HCT116 (cell line): ENCODE measurements at regions not wholly inside any gene's neighbourhood (a gene's known extent, or its start where the extent isn't known, plus 50 kb on each side); places are given as distances from the start of the nearest gene placed in this dataset.

Source experiments
- ATAC-seq: fragments of 200-7000 bp; cut with Tn5 transposase; 2 replicates; pipeline ENCODE4 v1.9.1; 2020; ENCODE audit warnings: mild to moderate bottlenecking, moderate library complexity
- BruUV-seq: library from RNA; stranded (reverse); fragments of 400-500 nt; replicated peaks from 2 replicates; lab custom pipeline; 2021; lab: Mats Ljungman, UMichigan
- CTCF ChIA-PET: fragments of 300-600 bp; sonication (Branson Sonifier 250); formaldehyde crosslinking; loops from one replicate; lab custom pipeline; 2021; ENCODE audit warnings: antibody characterized with exemption; lab: Charles Lee
- POLR2A ChIA-PET: fragments of 300-600, 350-600 bp; sonication (Branson Sonifier 250); formaldehyde crosslinking; loops from one replicate; lab custom pipeline; 2021; ENCODE audit warnings: antibody characterized with exemption; lab: Charles Lee
- RAD21 ChIA-PET, 2 experiments: fragments of 300-600 bp; sonication (Branson Sonifier 250); formaldehyde crosslinking; loops; one replicate each; lab custom pipeline; 2023; ENCODE audit warnings: low total read pairs in 2 of 2; ENCODE audit not compliant: uncharacterized antibody in 2 of 2, unreplicated experiment in 2 of 2, low non-redundant PET in 1 of 2; lab: Charles Lee
- DNase-seq: peaks from one replicate; pipeline ENCODE4 v3.0.0-alpha.2; 2010; ENCODE audit warnings: low read depth, low spot score
- H2AFZ ChIP-seq: fragments of 200-600 bp; shearing (Covaris generic), sonication (generic); 2 replicates; pipeline ENCODE4 v1.6.1; 2017; ENCODE audit warnings: low read depth, mixed run types, mixed read lengths, antibody characterized with exemption, low read length; ENCODE audit not compliant: poor library complexity, severe bottlenecking
- H3K27ac ChIP-seq: 2 replicates; pipeline ENCODE4 v1.5.1; 2012; ENCODE audit warnings: low read depth, low read length
- H3K27me3 ChIP-seq: fragments of 200-600 bp; sonication (generic); 2 replicates; pipeline ENCODE4 v1.6.1; 2016; ENCODE audit warnings: mixed run types, low read length, mixed read lengths; ENCODE audit not compliant: insufficient read depth
- H3K36me3 ChIP-seq, 2 experiments: fragments of 200-500 bp in 1 of 2; fragments of 200-600 bp in 1 of 2; sonication (Bioruptor generic) in 1 of 2; sonication (generic) in 1 of 2; 2 replicates each; pipeline versions ENCODE4 v1.5.1 to v1.6.1; 2014 to 2016; ENCODE audit warnings: low read length in 2 of 2, inconsistent platforms in 1 of 2, mixed read lengths in 1 of 2, mixed run types in 1 of 2; ENCODE audit not compliant: insufficient read depth in 2 of 2, control insufficient read depth in 1 of 2
- H3K4me1 ChIP-seq, 2 experiments: fragments of 200-600 bp in 1 of 2; sonication (generic) in 1 of 2; 2 replicates each; pipeline versions ENCODE4 v1.5.1 to v1.6.1; 2012 to 2017; ENCODE audit warnings: low read length in 2 of 2, inconsistent platforms in 1 of 2, mild to moderate bottlenecking in 1 of 2, mixed read lengths in 1 of 2, mixed run types in 1 of 2, moderate library complexity in 1 of 2; ENCODE audit not compliant: insufficient read depth in 2 of 2, control insufficient read depth in 1 of 2
- H3K4me2 ChIP-seq: fragments of 200-600 bp; sonication (generic); 2 replicates; pipeline ENCODE4 v1.6.1; 2017; ENCODE audit warnings: mixed run types, low read length, mixed read lengths
- H3K4me3 ChIP-seq, 2 experiments: fragments of 200-600 bp in 1 of 2; sonication (generic) in 1 of 2; replicated peaks in 1 of 2; 2 replicates each; pipeline ENCODE4 v1.5.1; 2011 to 2016; ENCODE audit warnings: low read length in 2 of 2, control low read depth in 1 of 2, low read depth in 1 of 2, mild to moderate bottlenecking in 1 of 2, mixed read lengths in 1 of 2, mixed run types in 1 of 2
- H3K79me2 ChIP-seq: fragments of 200-600 bp; sonication (generic); 2 replicates; pipeline ENCODE4 v1.6.1; 2017; ENCODE audit warnings: mild to moderate bottlenecking, mixed run types, low read length, moderate library complexity, mixed read lengths; ENCODE audit not compliant: insufficient read depth
- H3K9ac ChIP-seq: fragments of 200-600 bp; sonication (generic); 2 replicates; pipeline ENCODE4 v1.6.1; 2016; ENCODE audit warnings: low read length, mixed read lengths
- H3K9me2 ChIP-seq: fragments of 200-600 bp; sonication (generic), shearing (Covaris generic); 2 replicates; pipeline ENCODE4 v1.6.1; 2017; ENCODE audit warnings: mixed run types, mild to moderate bottlenecking, moderate library complexity; ENCODE audit not compliant: insufficient read depth
- H3K9me3 ChIP-seq, 2 experiments: fragments of 200-500 bp in 1 of 2; fragments of 200-600 bp in 1 of 2; sonication (Bioruptor generic) in 1 of 2; sonication (generic) in 1 of 2; 2 replicates each; pipeline ENCODE4 v1.6.1; 2014 to 2017; ENCODE audit warnings: low read length in 2 of 2, mixed read lengths in 2 of 2, inconsistent platforms in 1 of 2, low read depth in 1 of 2, mild to moderate bottlenecking in 1 of 2, mixed run types in 1 of 2, moderate library complexity in 1 of 2; ENCODE audit not compliant: control insufficient read depth in 1 of 2, insufficient read depth in 1 of 2
- H4K20me1 ChIP-seq: fragments of 200-600 bp; sonication (generic), shearing (Covaris generic); 2 replicates; pipeline ENCODE4 v1.6.1; 2017; ENCODE audit warnings: mixed run types, mild to moderate bottlenecking, moderate library complexity; ENCODE audit not compliant: insufficient read depth
- ELF1 ChIP-seq: IDR thresholded peaks from 2 replicates; pipeline ENCODE4 v1.6.1; 2012; ENCODE audit warnings: low read depth, borderline replicate concordance
- EZH2phosphoT487 ChIP-seq: fragments of 200-600 bp; IDR thresholded peaks from 2 replicates; pipeline ENCODE4 v1.6.1; 2018; ENCODE audit warnings: antibody characterized with exemption, borderline replicate concordance
- FOSL1 ChIP-seq: IDR thresholded peaks from 2 replicates; pipeline ENCODE4 v1.6.1; 2012; ENCODE audit warnings: low read depth
- JUND ChIP-seq: IDR thresholded peaks from 2 replicates; pipeline ENCODE4 v1.6.1; 2012
- RAD21 ChIP-seq: IDR thresholded peaks from 2 replicates; pipeline ENCODE4 v1.6.1; 2012; ENCODE audit warnings: low read depth, mild to moderate bottlenecking
- SP1 ChIP-seq: IDR thresholded peaks from 2 replicates; pipeline ENCODE4 v1.6.1; 2012; ENCODE audit warnings: low read depth
- SRF ChIP-seq: IDR thresholded peaks from 2 replicates; pipeline ENCODE4 v1.6.1; 2012; ENCODE audit warnings: low read depth
- TCF7L2 ChIP-seq: IDR thresholded peaks from 2 replicates; pipeline ENCODE4 v1.7.0; 2011; ENCODE audit warnings: borderline replicate concordance, inconsistent platforms; ENCODE audit not compliant: insufficient read depth, insufficient read length; ENCODE audit errors: extremely low read depth
- ZFX ChIP-seq: fragments of 450-650 bp; IDR thresholded peaks from 2 replicates; pipeline ENCODE4 v1.6.1; 2017
- ZNF274 ChIP-seq: fragments of 200-500 bp; sonication (Bioruptor generic); IDR thresholded peaks from 2 replicates; pipeline ENCODE4 v1.6.1; 2014; ENCODE audit warnings: mild to moderate bottlenecking, low read depth, low read length, inconsistent platforms
- intact Hi-C: fragments of 100-400 bp; cut with micrococcal nuclease; formaldehyde crosslinking; loops from 2 replicates; pipeline ENCODE4 v1.10.0; 2022
- TF ChIP-seq, protein P1 (sequence below): IDR thresholded peaks from 2 replicates; pipeline ENCODE4 v1.6.1; 2012
- TF ChIP-seq, protein P2 (sequence below): IDR thresholded peaks from 2 replicates; pipeline ENCODE4 v1.6.1; 2011; ENCODE audit warnings: mild to moderate bottlenecking, low read length, moderate library complexity; ENCODE audit not compliant: insufficient replicate concordance; ENCODE audit errors: extremely low read depth
- TF ChIP-seq, protein P3 (sequence below), 3 experiments: fragments of 200-600 bp in 1 of 3; sonication (generic) in 1 of 3; IDR thresholded peaks in 2 of 3; conservative IDR thresholded peaks in 1 of 3; 2 replicates each; pipeline ENCODE4 v1.5.1; 2012 to 2017; ENCODE audit warnings: low read depth in 2 of 3, low read length in 2 of 3, antibody characterized with exemption in 1 of 3, borderline replicate concordance in 1 of 3, control low read depth in 1 of 3, mild to moderate bottlenecking in 1 of 3, mixed read lengths in 1 of 3, mixed run types in 1 of 3, moderate library complexity in 1 of 3; ENCODE audit not compliant: insufficient read depth in 1 of 3
- TF ChIP-seq, protein P4 (sequence below): IDR thresholded peaks from 2 replicates; pipeline ENCODE4 v1.6.1; 2012; ENCODE audit warnings: low read depth

DNA sequence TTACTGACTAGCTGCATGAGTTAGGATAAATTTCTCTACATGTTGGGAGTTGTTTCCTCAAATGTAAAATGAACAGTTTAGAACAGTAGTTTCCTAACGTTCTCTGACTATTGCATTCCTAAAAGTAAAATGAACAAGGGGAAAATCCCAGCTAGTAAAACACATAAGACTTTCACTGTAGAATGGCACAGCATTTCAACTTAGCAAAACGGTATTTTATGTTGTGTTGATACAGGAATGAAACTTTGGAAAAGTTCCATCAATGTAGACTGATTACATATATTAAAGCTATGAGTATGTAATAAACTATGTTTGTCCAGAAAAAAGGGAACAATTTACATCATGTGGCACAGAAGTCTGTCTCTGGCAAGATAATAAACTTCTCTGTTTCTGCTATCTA lies 297.4 kb upstream of the EPHA3 start:
- no peak for DNase-seq
- RAD21 ChIA-PET: no interaction called here
- no peak overlapping the region for H3K4me3 ChIP-seq

More for the DNA sequence above, 297.4 kb upstream of the EPHA3 start:
- no peak overlapping the region for H3K4me2 ChIP-seq
- intact Hi-C loops: no loop called here
- TF ChIP-seq, protein P1, sequence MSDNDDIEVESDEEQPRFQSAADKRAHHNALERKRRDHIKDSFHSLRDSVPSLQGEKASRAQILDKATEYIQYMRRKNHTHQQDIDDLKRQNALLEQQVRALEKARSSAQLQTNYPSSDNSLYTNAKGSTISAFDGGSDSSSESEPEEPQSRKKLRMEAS: no peak
- TF ChIP-seq FOSL1 (no peak), SRF (no peak), ZFX (no peak), JUND (no peak), SP1 (no peak), TCF7L2 (no peak), RAD21 (no peak), EZH2phosphoT487 (no peak), ZNF274 (no peak), ELF1 (no peak)
- TF ChIP-seq, protein P2, sequence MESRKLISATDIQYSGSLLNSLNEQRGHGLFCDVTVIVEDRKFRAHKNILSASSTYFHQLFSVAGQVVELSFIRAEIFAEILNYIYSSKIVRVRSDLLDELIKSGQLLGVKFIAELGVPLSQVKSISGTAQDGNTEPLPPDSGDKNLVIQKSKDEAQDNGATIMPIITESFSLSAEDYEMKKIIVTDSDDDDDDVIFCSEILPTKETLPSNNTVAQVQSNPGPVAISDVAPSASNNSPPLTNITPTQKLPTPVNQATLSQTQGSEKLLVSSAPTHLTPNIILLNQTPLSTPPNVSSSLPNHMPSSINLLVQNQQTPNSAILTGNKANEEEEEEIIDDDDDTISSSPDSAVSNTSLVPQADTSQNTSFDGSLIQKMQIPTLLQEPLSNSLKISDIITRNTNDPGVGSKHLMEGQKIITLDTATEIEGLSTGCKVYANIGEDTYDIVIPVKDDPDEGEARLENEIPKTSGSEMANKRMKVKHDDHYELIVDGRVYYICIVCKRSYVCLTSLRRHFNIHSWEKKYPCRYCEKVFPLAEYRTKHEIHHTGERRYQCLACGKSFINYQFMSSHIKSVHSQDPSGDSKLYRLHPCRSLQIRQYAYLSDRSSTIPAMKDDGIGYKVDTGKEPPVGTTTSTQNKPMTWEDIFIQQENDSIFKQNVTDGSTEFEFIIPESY: no peak
- TF ChIP-seq, protein P3, sequence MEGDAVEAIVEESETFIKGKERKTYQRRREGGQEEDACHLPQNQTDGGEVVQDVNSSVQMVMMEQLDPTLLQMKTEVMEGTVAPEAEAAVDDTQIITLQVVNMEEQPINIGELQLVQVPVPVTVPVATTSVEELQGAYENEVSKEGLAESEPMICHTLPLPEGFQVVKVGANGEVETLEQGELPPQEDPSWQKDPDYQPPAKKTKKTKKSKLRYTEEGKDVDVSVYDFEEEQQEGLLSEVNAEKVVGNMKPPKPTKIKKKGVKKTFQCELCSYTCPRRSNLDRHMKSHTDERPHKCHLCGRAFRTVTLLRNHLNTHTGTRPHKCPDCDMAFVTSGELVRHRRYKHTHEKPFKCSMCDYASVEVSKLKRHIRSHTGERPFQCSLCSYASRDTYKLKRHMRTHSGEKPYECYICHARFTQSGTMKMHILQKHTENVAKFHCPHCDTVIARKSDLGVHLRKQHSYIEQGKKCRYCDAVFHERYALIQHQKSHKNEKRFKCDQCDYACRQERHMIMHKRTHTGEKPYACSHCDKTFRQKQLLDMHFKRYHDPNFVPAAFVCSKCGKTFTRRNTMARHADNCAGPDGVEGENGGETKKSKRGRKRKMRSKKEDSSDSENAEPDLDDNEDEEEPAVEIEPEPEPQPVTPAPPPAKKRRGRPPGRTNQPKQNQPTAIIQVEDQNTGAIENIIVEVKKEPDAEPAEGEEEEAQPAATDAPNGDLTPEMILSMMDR (IDR thresholded peaks at IDR 0.05 in 2 of 3, conservative IDR thresholded peaks at IDR 0.05 in 1 of 3; ENCODE audit: borderline replicate concordance in 1 of 3, insufficient read depth in 1 of 3, low read depth in 2 of 3, low read length in 2 of 3): no peak
- TF ChIP-seq, protein P4, sequence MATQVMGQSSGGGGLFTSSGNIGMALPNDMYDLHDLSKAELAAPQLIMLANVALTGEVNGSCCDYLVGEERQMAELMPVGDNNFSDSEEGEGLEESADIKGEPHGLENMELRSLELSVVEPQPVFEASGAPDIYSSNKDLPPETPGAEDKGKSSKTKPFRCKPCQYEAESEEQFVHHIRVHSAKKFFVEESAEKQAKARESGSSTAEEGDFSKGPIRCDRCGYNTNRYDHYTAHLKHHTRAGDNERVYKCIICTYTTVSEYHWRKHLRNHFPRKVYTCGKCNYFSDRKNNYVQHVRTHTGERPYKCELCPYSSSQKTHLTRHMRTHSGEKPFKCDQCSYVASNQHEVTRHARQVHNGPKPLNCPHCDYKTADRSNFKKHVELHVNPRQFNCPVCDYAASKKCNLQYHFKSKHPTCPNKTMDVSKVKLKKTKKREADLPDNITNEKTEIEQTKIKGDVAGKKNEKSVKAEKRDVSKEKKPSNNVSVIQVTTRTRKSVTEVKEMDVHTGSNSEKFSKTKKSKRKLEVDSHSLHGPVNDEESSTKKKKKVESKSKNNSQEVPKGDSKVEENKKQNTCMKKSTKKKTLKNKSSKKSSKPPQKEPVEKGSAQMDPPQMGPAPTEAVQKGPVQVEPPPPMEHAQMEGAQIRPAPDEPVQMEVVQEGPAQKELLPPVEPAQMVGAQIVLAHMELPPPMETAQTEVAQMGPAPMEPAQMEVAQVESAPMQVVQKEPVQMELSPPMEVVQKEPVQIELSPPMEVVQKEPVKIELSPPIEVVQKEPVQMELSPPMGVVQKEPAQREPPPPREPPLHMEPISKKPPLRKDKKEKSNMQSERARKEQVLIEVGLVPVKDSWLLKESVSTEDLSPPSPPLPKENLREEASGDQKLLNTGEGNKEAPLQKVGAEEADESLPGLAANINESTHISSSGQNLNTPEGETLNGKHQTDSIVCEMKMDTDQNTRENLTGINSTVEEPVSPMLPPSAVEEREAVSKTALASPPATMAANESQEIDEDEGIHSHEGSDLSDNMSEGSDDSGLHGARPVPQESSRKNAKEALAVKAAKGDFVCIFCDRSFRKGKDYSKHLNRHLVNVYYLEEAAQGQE: no peak
- H3K79me2 ChIP-seq: no peaks in the 10 kb centered on the region
- POLR2A ChIA-PET: no interaction called here
- ATAC-seq: no peak
- no peaks in the 10 kb centered on the region for H3K27me3 ChIP-seq
- H3K36me3 ChIP-seq: no peaks in the 10 kb centered on the region
- H3K4me1 ChIP-seq: no peaks in the 10 kb centered on the region
- no peaks in the 10 kb centered on the region for H4K20me1 ChIP-seq
- CTCF ChIA-PET: no interaction called here
- no TSS peak for BruUV-seq
- H3K9ac ChIP-seq: no peak overlapping the region
- peaks cover 0 to 31% of the 10 kb centered on the region in 2 experiments; a peak in 2 of 4 replicates for H3K9me3 ChIP-seq
- no peaks in the 10 kb centered on the region for H3K9me2 ChIP-seq
- no peak overlapping the region for H3K27ac ChIP-seq
- H2AFZ ChIP-seq: no peak overlapping the region
